Esophagus muscularis mucosa (tissue), 3 donors: ENCODE measurements at regions not wholly inside any gene's neighbourhood (a gene's known extent, or its start where the extent isn't known, plus 50 kb on each side); places are given as distances from the start of the nearest gene placed in this dataset.
"Not testable (repeated sequence)": the region's sequence is repeated elsewhere in the genome, so short reads cannot be mapped to it uniquely, and the experiment has no call there.

ENCODE experiments used
- POLR2AphosphoS5 ChIP-seq, 2 donors: sonication (generic); formaldehyde crosslinking; IDR thresholded peaks; one replicate each; pipeline ENCODE4 v1.6.1; 2017; ENCODE audit warnings: antibody characterized with exemption in 2 of 2
- TF ChIP-seq, protein P1 (sequence below), 3 experiments: fragments of 200-600 bp in 2 of 3; fragments of 450-650 bp in 1 of 3; sonication (generic) in 2 of 3; IDR thresholded peaks; one replicate each; pipeline ENCODE4 v1.5.1; 2017 to 2019; ENCODE audit warnings: antibody characterized with exemption in 3 of 3, mild to moderate bottlenecking in 2 of 3, moderate library complexity in 1 of 3

- not testable (repeated sequence) for TF ChIP-seq POLR2AphosphoS5 (IDR thresholded peaks at IDR 0.05)
- TF ChIP-seq, protein P1, sequence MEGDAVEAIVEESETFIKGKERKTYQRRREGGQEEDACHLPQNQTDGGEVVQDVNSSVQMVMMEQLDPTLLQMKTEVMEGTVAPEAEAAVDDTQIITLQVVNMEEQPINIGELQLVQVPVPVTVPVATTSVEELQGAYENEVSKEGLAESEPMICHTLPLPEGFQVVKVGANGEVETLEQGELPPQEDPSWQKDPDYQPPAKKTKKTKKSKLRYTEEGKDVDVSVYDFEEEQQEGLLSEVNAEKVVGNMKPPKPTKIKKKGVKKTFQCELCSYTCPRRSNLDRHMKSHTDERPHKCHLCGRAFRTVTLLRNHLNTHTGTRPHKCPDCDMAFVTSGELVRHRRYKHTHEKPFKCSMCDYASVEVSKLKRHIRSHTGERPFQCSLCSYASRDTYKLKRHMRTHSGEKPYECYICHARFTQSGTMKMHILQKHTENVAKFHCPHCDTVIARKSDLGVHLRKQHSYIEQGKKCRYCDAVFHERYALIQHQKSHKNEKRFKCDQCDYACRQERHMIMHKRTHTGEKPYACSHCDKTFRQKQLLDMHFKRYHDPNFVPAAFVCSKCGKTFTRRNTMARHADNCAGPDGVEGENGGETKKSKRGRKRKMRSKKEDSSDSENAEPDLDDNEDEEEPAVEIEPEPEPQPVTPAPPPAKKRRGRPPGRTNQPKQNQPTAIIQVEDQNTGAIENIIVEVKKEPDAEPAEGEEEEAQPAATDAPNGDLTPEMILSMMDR (IDR thresholded peaks at IDR 0.05) = not testable (repeated sequence)
Measured at GRCh38 chr11:71750908-71751307, 82.1 kb upstream of the DEFB108B start.
